ENCODE measurements at regions not wholly inside any gene's neighbourhood (a gene's known extent, or its start where the extent isn't known, plus 50 kb on each side); places are given as distances from the start of the nearest gene placed in this dataset.

GRCh38 chr13:110006304-110006703 is 219.9 kb upstream of the IRS2 start:
- WGBS, 2 donors: 88 to 91% methylated on average over 8 of the region's 8 CpGs
- H3K36me3 ChIP-seq (ENCODE audit: control insufficient read depth in 1 of 2, insufficient read depth in 2 of 2, low read length in 1 of 2): no peaks in the 10 kb centered on the region
- H3K4me1 ChIP-seq (ENCODE audit: control insufficient read depth in 1 of 2, insufficient read depth in 2 of 2, low read length in 2 of 2): no peaks in the 10 kb centered on the region
- ATAC-seq (ENCODE audit: low FRiP score) (no peak), DNase-seq (no peak)
- no peaks in the 10 kb centered on the region for H3K9me3 ChIP-seq (ENCODE audit: control insufficient read depth, low read length)
- intact Hi-C loops (cut with DNase I): no loop called here
- no peaks in the 10 kb centered on the region for H3K27me3 ChIP-seq (ENCODE audit: control insufficient read depth in 1 of 2, insufficient read depth in 2 of 2, low read length in 1 of 2)
- no peak overlapping the region for H3K27ac ChIP-seq (ENCODE audit: low read depth in 1 of 2, low read length in 2 of 2)
- H3K4me3 ChIP-seq (ENCODE audit: low read length in 2 of 2): no peak overlapping the region

GRCh38 chr13:110005563-110005962 is 219.2 kb upstream of the IRS2 start:
- DNase-seq (no peak), ATAC-seq (ENCODE audit: low FRiP score) (no peak)
- WGBS, 2 donors: 44 to 95% methylated on average over 2 of the region's 2 CpGs
- no peaks in the 10 kb centered on the region for H3K4me1 ChIP-seq (ENCODE audit: control insufficient read depth in 1 of 2, insufficient read depth in 2 of 2, low read length in 2 of 2)
- intact Hi-C loops (cut with DNase I): no loop called here
- no peak overlapping the region for H3K4me3 ChIP-seq (ENCODE audit: low read length in 2 of 2)
- no peaks in the 10 kb centered on the region for H3K9me3 ChIP-seq (ENCODE audit: control insufficient read depth, low read length)
- H3K36me3 ChIP-seq (ENCODE audit: control insufficient read depth in 1 of 2, insufficient read depth in 2 of 2, low read length in 1 of 2): no peaks in the 10 kb centered on the region
- H3K27ac ChIP-seq (ENCODE audit: low read depth in 1 of 2, low read length in 2 of 2): no peak overlapping the region
- H3K27me3 ChIP-seq (ENCODE audit: control insufficient read depth in 1 of 2, insufficient read depth in 2 of 2, low read length in 1 of 2): no peaks in the 10 kb centered on the region

GRCh38 chr13:110004814-110005213 is 218.4 kb upstream of the IRS2 start:
- no peaks in the 10 kb centered on the region for H3K4me1 ChIP-seq (ENCODE audit: control insufficient read depth in 1 of 2, insufficient read depth in 2 of 2, low read length in 2 of 2)
- no peak overlapping the region for H3K4me3 ChIP-seq (ENCODE audit: low read length in 2 of 2)
- ATAC-seq (ENCODE audit: low FRiP score) (no peak), DNase-seq (no peak)
- no peak overlapping the region for H3K27ac ChIP-seq (ENCODE audit: low read depth in 1 of 2, low read length in 2 of 2)
- 91 to 92% methylated on average over 2 of the region's 2 CpGs for WGBS, 2 donors
- H3K27me3 ChIP-seq (ENCODE audit: control insufficient read depth in 1 of 2, insufficient read depth in 2 of 2, low read length in 1 of 2): no peaks in the 10 kb centered on the region
- intact Hi-C loops (cut with DNase I): no loop called here
- no peaks in the 10 kb centered on the region for H3K9me3 ChIP-seq (ENCODE audit: control insufficient read depth, low read length)
- no peaks in the 10 kb centered on the region for H3K36me3 ChIP-seq (ENCODE audit: control insufficient read depth in 1 of 2, insufficient read depth in 2 of 2, low read length in 1 of 2)

GRCh38 chr13:110001670-110002275 is 215.4 kb upstream of the IRS2 start:
- DNase-seq: no peak
- H3K27me3 ChIP-seq (ENCODE audit: control insufficient read depth in 1 of 2, insufficient read depth in 2 of 2, low read length in 1 of 2): no peaks in the 10 kb centered on the region
- no peaks in the 10 kb centered on the region for H3K4me1 ChIP-seq (ENCODE audit: control insufficient read depth in 1 of 2, insufficient read depth in 2 of 2, low read length in 2 of 2)
- no peaks in the 10 kb centered on the region for H3K36me3 ChIP-seq (ENCODE audit: control insufficient read depth in 1 of 2, insufficient read depth in 2 of 2, low read length in 1 of 2)
- H3K27ac ChIP-seq (ENCODE audit: low read depth in 1 of 2, low read length in 2 of 2): no peak overlapping the region
- no peak overlapping the region for H3K4me3 ChIP-seq (ENCODE audit: low read length in 2 of 2)
- no peaks in the 10 kb centered on the region for H3K9me3 ChIP-seq (ENCODE audit: control insufficient read depth, low read length)
- 59 to 66% methylated on average over 7 of the region's 7 CpGs for WGBS, 2 donors
- no peak for ATAC-seq (ENCODE audit: low FRiP score)
- intact Hi-C loops (cut with DNase I): no loop called here

GRCh38 chr13:110000534-110001345 is 214.4 kb upstream of the IRS2 start:
- DNase-seq (no peak), ATAC-seq (ENCODE audit: low FRiP score) (no peak)
- no peaks in the 10 kb centered on the region for H3K4me1 ChIP-seq (ENCODE audit: control insufficient read depth in 1 of 2, insufficient read depth in 2 of 2, low read length in 2 of 2)
- no peak overlapping the region for H3K4me3 ChIP-seq (ENCODE audit: low read length in 2 of 2)
- no peak overlapping the region for H3K27ac ChIP-seq (ENCODE audit: low read depth in 1 of 2, low read length in 2 of 2)
- 95 to 97% methylated on average over 12 of the region's 12 CpGs for WGBS, 2 donors
- intact Hi-C loops (cut with DNase I): no loop called here
- H3K27me3 ChIP-seq (ENCODE audit: control insufficient read depth in 1 of 2, insufficient read depth in 2 of 2, low read length in 1 of 2): no peaks in the 10 kb centered on the region
- no peaks in the 10 kb centered on the region for H3K36me3 ChIP-seq (ENCODE audit: control insufficient read depth in 1 of 2, insufficient read depth in 2 of 2, low read length in 1 of 2)
- no peaks in the 10 kb centered on the region for H3K9me3 ChIP-seq (ENCODE audit: control insufficient read depth, low read length)

GRCh38 chr13:109999659-110000533 is 213.5 kb upstream of the IRS2 start:
- no peaks in the 10 kb centered on the region for H3K9me3 ChIP-seq (ENCODE audit: control insufficient read depth, low read length)
- ATAC-seq (ENCODE audit: low FRiP score): peak; percentile 50
- intact Hi-C loops (cut with DNase I): no loop called here
- no peak overlapping the region for H3K4me3 ChIP-seq (ENCODE audit: low read length in 2 of 2)
- H3K27me3 ChIP-seq (ENCODE audit: control insufficient read depth in 1 of 2, insufficient read depth in 2 of 2, low read length in 1 of 2): no peaks in the 10 kb centered on the region
- no peaks in the 10 kb centered on the region for H3K4me1 ChIP-seq (ENCODE audit: control insufficient read depth in 1 of 2, insufficient read depth in 2 of 2, low read length in 2 of 2)
- H3K27ac ChIP-seq (ENCODE audit: low read depth in 1 of 2, low read length in 2 of 2): no peak overlapping the region
- no peaks in the 10 kb centered on the region for H3K36me3 ChIP-seq (ENCODE audit: control insufficient read depth in 1 of 2, insufficient read depth in 2 of 2, low read length in 1 of 2)
- DNase-seq: no peak
- 88 to 89% methylated on average over 21 of the region's 21 CpGs for WGBS, 2 donors

GRCh38 chr13:109998684-109999533 is 212.5 kb upstream of the IRS2 start:
- H3K4me1 ChIP-seq (ENCODE audit: control insufficient read depth in 1 of 2, insufficient read depth in 2 of 2, low read length in 2 of 2): no peaks in the 10 kb centered on the region
- no peaks in the 10 kb centered on the region for H3K36me3 ChIP-seq (ENCODE audit: control insufficient read depth in 1 of 2, insufficient read depth in 2 of 2, low read length in 1 of 2)
- 69 to 74% methylated on average over 5 of the region's 5 CpGs for WGBS, 2 donors
- no peak overlapping the region for H3K4me3 ChIP-seq (ENCODE audit: low read length in 2 of 2)
- DNase-seq (no peak), ATAC-seq (ENCODE audit: low FRiP score) (no peak)
- no peak overlapping the region for H3K27ac ChIP-seq (ENCODE audit: low read depth in 1 of 2, low read length in 2 of 2)
- no peaks in the 10 kb centered on the region for H3K27me3 ChIP-seq (ENCODE audit: control insufficient read depth in 1 of 2, insufficient read depth in 2 of 2, low read length in 1 of 2)
- intact Hi-C loops (cut with DNase I): no loop called here
- no peaks in the 10 kb centered on the region for H3K9me3 ChIP-seq (ENCODE audit: control insufficient read depth, low read length)

GRCh38 chr13:109998037-109998436 is 211.7 kb upstream of the IRS2 start:
- no peak for ATAC-seq (ENCODE audit: low FRiP score)
- 91 to 95% methylated on average over 1 of the region's 1 CpG for WGBS, 2 donors
- no peaks in the 10 kb centered on the region for H3K27me3 ChIP-seq (ENCODE audit: control insufficient read depth in 1 of 2, insufficient read depth in 2 of 2, low read length in 1 of 2)

More at GRCh38 chr13:109998037-109998436, 211.7 kb upstream of the IRS2 start:
- Histone ChIP-seq H3K27ac (ENCODE audit: low read depth in 1 of 2, low read length in 2 of 2) (no peak overlapping the region), H3K4me3 (ENCODE audit: low read length in 2 of 2) (no peak overlapping the region), H3K9me3 (ENCODE audit: control insufficient read depth, low read length) (no peaks in the 10 kb centered on the region), H3K36me3 (ENCODE audit: control insufficient read depth in 1 of 2, insufficient read depth in 2 of 2, low read length in 1 of 2) (no peaks in the 10 kb centered on the region), H3K4me1 (ENCODE audit: control insufficient read depth in 1 of 2, insufficient read depth in 2 of 2, low read length in 2 of 2) (no peaks in the 10 kb centered on the region)
- DNase-seq: no peak
- intact Hi-C loops (cut with DNase I): no loop called here

Measured in aorta (tissue), 5 donors.